ENCODE measurements at regions not wholly inside any gene's neighbourhood (a gene's known extent, or its start where the extent isn't known, plus 50 kb on each side); places are given as distances from the start of the nearest gene placed in this dataset.

GRCh38 chr9:26086396-26086795, 408.2 kb upstream of the TUSC1 start:
- TF ChIP-seq TAF1 (IDR thresholded peaks at IDR 0.05; ENCODE audit: borderline replicate concordance, insufficient read depth, low read length): no peak
- no peak for TF ChIP-seq REST (IDR thresholded peaks at IDR 0.05; ENCODE audit: insufficient read depth in 1 of 2, low read depth in 2 of 2, low read length in 2 of 2)
- no peak for TF ChIP-seq FOXP2 (optimal IDR thresholded peaks at IDR 0.05; ENCODE audit: borderline replicate concordance, extremely low read depth, extremely low read length, insufficient read depth)
- no peak for TF ChIP-seq POLR2AphosphoS5 (IDR thresholded peaks at IDR 0.05; ENCODE audit: low read depth, low read length)
- TF ChIP-seq SIN3A (IDR thresholded peaks at IDR 0.05; ENCODE audit: borderline replicate concordance, insufficient read depth, low read length): no peak

GRCh38 chr9:26081847-26082246, 403.6 kb upstream of the TUSC1 start:
- no peak for TF ChIP-seq POLR2AphosphoS5 (IDR thresholded peaks at IDR 0.05; ENCODE audit: low read depth, low read length)
- no peak for TF ChIP-seq FOXP2 (optimal IDR thresholded peaks at IDR 0.05; ENCODE audit: borderline replicate concordance, extremely low read depth, extremely low read length, insufficient read depth)
- no peak for TF ChIP-seq TAF1 (IDR thresholded peaks at IDR 0.05; ENCODE audit: borderline replicate concordance, insufficient read depth, low read length)

GRCh38 chr9:26078706-26079105, 400.5 kb upstream of the TUSC1 start:
- no peak for TF ChIP-seq REST (IDR thresholded peaks at IDR 0.05; ENCODE audit: insufficient read depth in 1 of 2, low read depth in 2 of 2, low read length in 2 of 2)
- no peak for TF ChIP-seq FOXP2 (optimal IDR thresholded peaks at IDR 0.05; ENCODE audit: borderline replicate concordance, extremely low read depth, extremely low read length, insufficient read depth)
- no peak for TF ChIP-seq TAF1 (IDR thresholded peaks at IDR 0.05; ENCODE audit: borderline replicate concordance, insufficient read depth, low read length)
- TF ChIP-seq SIN3A (IDR thresholded peaks at IDR 0.05; ENCODE audit: borderline replicate concordance, insufficient read depth, low read length): no peak
- TF ChIP-seq POLR2AphosphoS5 (IDR thresholded peaks at IDR 0.05; ENCODE audit: low read depth, low read length): no peak

- TF ChIP-seq FOXP2 (optimal IDR thresholded peaks at IDR 0.05; ENCODE audit: borderline replicate concordance, extremely low read depth, extremely low read length, insufficient read depth) (no peak), SIN3A (IDR thresholded peaks at IDR 0.05; ENCODE audit: borderline replicate concordance, insufficient read depth, low read length) (no peak), REST (IDR thresholded peaks at IDR 0.05; ENCODE audit: insufficient read depth in 1 of 2, low read depth in 2 of 2, low read length in 2 of 2) (no peak), POLR2AphosphoS5 (IDR thresholded peaks at IDR 0.05; ENCODE audit: low read depth, low read length) (no peak), TAF1 (IDR thresholded peaks at IDR 0.05; ENCODE audit: borderline replicate concordance, insufficient read depth, low read length) (no peak)
Measured at GRCh38 chr9:26077860-26078259, 399.6 kb upstream of the TUSC1 start.

GRCh38 chr9:26067608-26068007, 389.4 kb upstream of the TUSC1 start:
- TF ChIP-seq REST (IDR thresholded peaks at IDR 0.05; ENCODE audit: insufficient read depth in 1 of 2, low read depth in 2 of 2, low read length in 2 of 2) (no peak), POLR2AphosphoS5 (IDR thresholded peaks at IDR 0.05; ENCODE audit: low read depth, low read length) (no peak), SIN3A (IDR thresholded peaks at IDR 0.05; ENCODE audit: borderline replicate concordance, insufficient read depth, low read length) (no peak), TAF1 (IDR thresholded peaks at IDR 0.05; ENCODE audit: borderline replicate concordance, insufficient read depth, low read length) (no peak), FOXP2 (optimal IDR thresholded peaks at IDR 0.05; ENCODE audit: borderline replicate concordance, extremely low read depth, extremely low read length, insufficient read depth) (no peak)

Data from PFSK-1 (cell line).